GM19372 (cell line): ENCODE measurements at regions not wholly inside any gene's neighbourhood (a gene's known extent, or its start where the extent isn't known, plus 50 kb on each side); places are given as distances from the start of the nearest gene placed in this dataset.
"Not testable (repeated sequence)": the region's sequence is repeated elsewhere in the genome, so short reads cannot be mapped to it uniquely, and the experiment has no call there.

Experiments used
- ATAC-seq: cut with Tn5 transposase; IDR thresholded peaks from one replicate; pipeline ENCODE4 v1.9.1; 2021; ENCODE audit warnings: mild to moderate bottlenecking, low read depth, moderate library complexity; ENCODE audit not compliant: unreplicated experiment

GRCh38 chr2:4959219-4959618, 733.0 kb upstream of the SOX11 start:
- ATAC-seq: no peak

- no peak for ATAC-seq
These were observed 729.8 kb upstream of the SOX11 start for GRCh38 chr2:4962419-4962818.

GRCh38 chr2:4963106-4963505, 729.1 kb upstream of the SOX11 start:
- no peak for ATAC-seq

GRCh38 chr2:4964001-4964540, 728.1 kb upstream of the SOX11 start:
- ATAC-seq: no peak

- ATAC-seq: no peak
These were observed 727.6 kb upstream of the SOX11 start for GRCh38 chr2:4964579-4964978.

- ATAC-seq: no peak
These were observed 726.4 kb upstream of the SOX11 start for GRCh38 chr2:4965556-4966320.

- ATAC-seq: no peak
These were observed 725.0 kb upstream of the SOX11 start for GRCh38 chr2:4967206-4967605.

- no peak for ATAC-seq
These were observed 719.7 kb upstream of the SOX11 start for GRCh38 chr2:4972472-4972871.

- ATAC-seq: no peak
These were observed 718.8 kb upstream of the SOX11 start for GRCh38 chr2:4973354-4973753.

- no peak for ATAC-seq
These were observed 718.2 kb upstream of the SOX11 start for GRCh38 chr2:4973973-4974372.

- no peak for ATAC-seq
These were observed 715.8 kb upstream of the SOX11 start for GRCh38 chr2:4976407-4976806.

- ATAC-seq: no peak
These were observed 713.1 kb upstream of the SOX11 start for GRCh38 chr2:4979111-4979510.

GRCh38 chr2:4980995-4981394, 711.2 kb upstream of the SOX11 start:
- ATAC-seq: no peak

- no peak for ATAC-seq
These were observed 710.3 kb upstream of the SOX11 start for GRCh38 chr2:4981802-4982409.

GRCh38 chr2:4988444-4988843, 703.7 kb upstream of the SOX11 start:
- not testable (repeated sequence) for ATAC-seq

GRCh38 chr2:4992226-4992625, 700.0 kb upstream of the SOX11 start:
- ATAC-seq: no peak

- no peak for ATAC-seq
These were observed 696.7 kb upstream of the SOX11 start for GRCh38 chr2:4995466-4995865.

- ATAC-seq: no peak
These were observed 684.6 kb upstream of the SOX11 start for GRCh38 chr2:5007596-5007995.

GRCh38 chr2:5019324-5019723, 672.9 kb upstream of the SOX11 start:
- no peak for ATAC-seq

- no peak for ATAC-seq
These were observed 671.9 kb upstream of the SOX11 start for GRCh38 chr2:5020116-5020875.

GRCh38 chr2:5021136-5021535, 671.0 kb upstream of the SOX11 start:
- no peak for ATAC-seq
